K562 (cell line): ENCODE measurements at regions not wholly inside any gene's neighbourhood (a gene's known extent, or its start where the extent isn't known, plus 50 kb on each side); places are given as distances from the start of the nearest gene placed in this dataset.

Experiments used
- MCM7 ChIP-seq, 2 experiments: fragments of 450-650 bp; IDR thresholded peaks; 2 replicates each; pipeline ENCODE4 v1.6.1; 2016 to 2018
- ZNF408 ChIP-seq: fragments of 250-450 bp; sonication (Bioruptor Pico); IDR thresholded peaks from 2 replicates; pipeline ENCODE4 v1.4.0; 2020; ENCODE audit warnings: low read depth, mild to moderate bottlenecking, moderate library complexity
- TF ChIP-seq, protein P1 (sequence below): fragments of 450-650 bp; IDR thresholded peaks from 2 replicates; pipeline ENCODE4 v1.6.1; 2016; ENCODE audit warnings: mild to moderate bottlenecking, moderate library complexity
- TF ChIP-seq, protein P2 (sequence below), 2 experiments: IDR thresholded peaks in 1 of 2; conservative IDR thresholded peaks in 1 of 2; 2 replicates each; pipeline ENCODE4 v1.6.1; 2016; ENCODE audit warnings: low read depth in 2 of 2, mild to moderate bottlenecking in 1 of 2, missing compliant biosample characterization in 1 of 2, missing genetic modification characterization in 1 of 2, moderate library complexity in 1 of 2
- TF ChIP-seq, protein P3 (sequence below): IDR thresholded peaks from 3 replicates; pipeline ENCODE4 v1.6.1; 2011; ENCODE audit warnings: borderline replicate concordance, mild to moderate bottlenecking, moderate library complexity; ENCODE audit not compliant: insufficient read length; ENCODE audit errors: extremely low read depth

DNA sequence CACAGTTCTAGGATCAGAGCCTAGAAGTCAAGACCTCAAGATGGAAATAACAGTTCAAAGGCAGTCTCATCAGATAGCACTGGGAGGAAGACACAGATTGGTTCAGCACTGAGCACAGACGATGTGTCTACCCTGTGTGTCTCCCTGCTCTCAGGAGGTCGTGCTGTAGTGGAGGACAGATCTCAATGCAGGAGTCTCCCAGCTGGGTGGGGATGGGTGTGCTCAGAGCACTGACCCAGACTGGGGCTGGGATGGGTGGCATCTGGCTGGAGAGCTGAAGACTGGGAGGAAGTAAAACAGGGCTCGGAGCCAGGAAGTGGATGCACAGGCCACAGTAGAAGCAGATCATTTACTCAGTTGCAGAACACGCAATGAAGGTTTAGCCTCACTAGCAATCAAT is 69.5 kb upstream of the GDF10 start (continued):
- TF ChIP-seq, protein P1, sequence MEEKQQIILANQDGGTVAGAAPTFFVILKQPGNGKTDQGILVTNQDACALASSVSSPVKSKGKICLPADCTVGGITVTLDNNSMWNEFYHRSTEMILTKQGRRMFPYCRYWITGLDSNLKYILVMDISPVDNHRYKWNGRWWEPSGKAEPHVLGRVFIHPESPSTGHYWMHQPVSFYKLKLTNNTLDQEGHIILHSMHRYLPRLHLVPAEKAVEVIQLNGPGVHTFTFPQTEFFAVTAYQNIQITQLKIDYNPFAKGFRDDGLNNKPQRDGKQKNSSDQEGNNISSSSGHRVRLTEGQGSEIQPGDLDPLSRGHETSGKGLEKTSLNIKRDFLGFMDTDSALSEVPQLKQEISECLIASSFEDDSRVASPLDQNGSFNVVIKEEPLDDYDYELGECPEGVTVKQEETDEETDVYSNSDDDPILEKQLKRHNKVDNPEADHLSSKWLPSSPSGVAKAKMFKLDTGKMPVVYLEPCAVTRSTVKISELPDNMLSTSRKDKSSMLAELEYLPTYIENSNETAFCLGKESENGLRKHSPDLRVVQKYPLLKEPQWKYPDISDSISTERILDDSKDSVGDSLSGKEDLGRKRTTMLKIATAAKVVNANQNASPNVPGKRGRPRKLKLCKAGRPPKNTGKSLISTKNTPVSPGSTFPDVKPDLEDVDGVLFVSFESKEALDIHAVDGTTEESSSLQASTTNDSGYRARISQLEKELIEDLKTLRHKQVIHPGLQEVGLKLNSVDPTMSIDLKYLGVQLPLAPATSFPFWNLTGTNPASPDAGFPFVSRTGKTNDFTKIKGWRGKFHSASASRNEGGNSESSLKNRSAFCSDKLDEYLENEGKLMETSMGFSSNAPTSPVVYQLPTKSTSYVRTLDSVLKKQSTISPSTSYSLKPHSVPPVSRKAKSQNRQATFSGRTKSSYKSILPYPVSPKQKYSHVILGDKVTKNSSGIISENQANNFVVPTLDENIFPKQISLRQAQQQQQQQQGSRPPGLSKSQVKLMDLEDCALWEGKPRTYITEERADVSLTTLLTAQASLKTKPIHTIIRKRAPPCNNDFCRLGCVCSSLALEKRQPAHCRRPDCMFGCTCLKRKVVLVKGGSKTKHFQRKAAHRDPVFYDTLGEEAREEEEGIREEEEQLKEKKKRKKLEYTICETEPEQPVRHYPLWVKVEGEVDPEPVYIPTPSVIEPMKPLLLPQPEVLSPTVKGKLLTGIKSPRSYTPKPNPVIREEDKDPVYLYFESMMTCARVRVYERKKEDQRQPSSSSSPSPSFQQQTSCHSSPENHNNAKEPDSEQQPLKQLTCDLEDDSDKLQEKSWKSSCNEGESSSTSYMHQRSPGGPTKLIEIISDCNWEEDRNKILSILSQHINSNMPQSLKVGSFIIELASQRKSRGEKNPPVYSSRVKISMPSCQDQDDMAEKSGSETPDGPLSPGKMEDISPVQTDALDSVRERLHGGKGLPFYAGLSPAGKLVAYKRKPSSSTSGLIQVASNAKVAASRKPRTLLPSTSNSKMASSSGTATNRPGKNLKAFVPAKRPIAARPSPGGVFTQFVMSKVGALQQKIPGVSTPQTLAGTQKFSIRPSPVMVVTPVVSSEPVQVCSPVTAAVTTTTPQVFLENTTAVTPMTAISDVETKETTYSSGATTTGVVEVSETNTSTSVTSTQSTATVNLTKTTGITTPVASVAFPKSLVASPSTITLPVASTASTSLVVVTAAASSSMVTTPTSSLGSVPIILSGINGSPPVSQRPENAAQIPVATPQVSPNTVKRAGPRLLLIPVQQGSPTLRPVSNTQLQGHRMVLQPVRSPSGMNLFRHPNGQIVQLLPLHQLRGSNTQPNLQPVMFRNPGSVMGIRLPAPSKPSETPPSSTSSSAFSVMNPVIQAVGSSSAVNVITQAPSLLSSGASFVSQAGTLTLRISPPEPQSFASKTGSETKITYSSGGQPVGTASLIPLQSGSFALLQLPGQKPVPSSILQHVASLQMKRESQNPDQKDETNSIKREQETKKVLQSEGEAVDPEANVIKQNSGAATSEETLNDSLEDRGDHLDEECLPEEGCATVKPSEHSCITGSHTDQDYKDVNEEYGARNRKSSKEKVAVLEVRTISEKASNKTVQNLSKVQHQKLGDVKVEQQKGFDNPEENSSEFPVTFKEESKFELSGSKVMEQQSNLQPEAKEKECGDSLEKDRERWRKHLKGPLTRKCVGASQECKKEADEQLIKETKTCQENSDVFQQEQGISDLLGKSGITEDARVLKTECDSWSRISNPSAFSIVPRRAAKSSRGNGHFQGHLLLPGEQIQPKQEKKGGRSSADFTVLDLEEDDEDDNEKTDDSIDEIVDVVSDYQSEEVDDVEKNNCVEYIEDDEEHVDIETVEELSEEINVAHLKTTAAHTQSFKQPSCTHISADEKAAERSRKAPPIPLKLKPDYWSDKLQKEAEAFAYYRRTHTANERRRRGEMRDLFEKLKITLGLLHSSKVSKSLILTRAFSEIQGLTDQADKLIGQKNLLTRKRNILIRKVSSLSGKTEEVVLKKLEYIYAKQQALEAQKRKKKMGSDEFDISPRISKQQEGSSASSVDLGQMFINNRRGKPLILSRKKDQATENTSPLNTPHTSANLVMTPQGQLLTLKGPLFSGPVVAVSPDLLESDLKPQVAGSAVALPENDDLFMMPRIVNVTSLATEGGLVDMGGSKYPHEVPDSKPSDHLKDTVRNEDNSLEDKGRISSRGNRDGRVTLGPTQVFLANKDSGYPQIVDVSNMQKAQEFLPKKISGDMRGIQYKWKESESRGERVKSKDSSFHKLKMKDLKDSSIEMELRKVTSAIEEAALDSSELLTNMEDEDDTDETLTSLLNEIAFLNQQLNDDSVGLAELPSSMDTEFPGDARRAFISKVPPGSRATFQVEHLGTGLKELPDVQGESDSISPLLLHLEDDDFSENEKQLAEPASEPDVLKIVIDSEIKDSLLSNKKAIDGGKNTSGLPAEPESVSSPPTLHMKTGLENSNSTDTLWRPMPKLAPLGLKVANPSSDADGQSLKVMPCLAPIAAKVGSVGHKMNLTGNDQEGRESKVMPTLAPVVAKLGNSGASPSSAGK, result no peak
- TF ChIP-seq ZNF408 (no peak), MCM7 (IDR thresholded peaks at IDR 0.05) (no peak)
- TF ChIP-seq, protein P2, sequence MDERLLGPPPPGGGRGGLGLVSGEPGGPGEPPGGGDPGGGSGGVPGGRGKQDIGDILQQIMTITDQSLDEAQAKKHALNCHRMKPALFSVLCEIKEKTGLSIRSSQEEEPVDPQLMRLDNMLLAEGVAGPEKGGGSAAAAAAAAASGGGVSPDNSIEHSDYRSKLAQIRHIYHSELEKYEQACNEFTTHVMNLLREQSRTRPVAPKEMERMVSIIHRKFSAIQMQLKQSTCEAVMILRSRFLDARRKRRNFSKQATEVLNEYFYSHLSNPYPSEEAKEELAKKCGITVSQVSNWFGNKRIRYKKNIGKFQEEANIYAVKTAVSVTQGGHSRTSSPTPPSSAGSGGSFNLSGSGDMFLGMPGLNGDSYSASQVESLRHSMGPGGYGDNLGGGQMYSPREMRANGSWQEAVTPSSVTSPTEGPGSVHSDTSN (CRISPR knock-in tag; IDR thresholded peaks at IDR 0.05; ENCODE audit: low read depth), result no peak
- TF ChIP-seq, protein P2 (tag; conservative IDR thresholded peaks at IDR 0.05; ENCODE audit: low read depth), result no peak
- TF ChIP-seq, protein P3, sequence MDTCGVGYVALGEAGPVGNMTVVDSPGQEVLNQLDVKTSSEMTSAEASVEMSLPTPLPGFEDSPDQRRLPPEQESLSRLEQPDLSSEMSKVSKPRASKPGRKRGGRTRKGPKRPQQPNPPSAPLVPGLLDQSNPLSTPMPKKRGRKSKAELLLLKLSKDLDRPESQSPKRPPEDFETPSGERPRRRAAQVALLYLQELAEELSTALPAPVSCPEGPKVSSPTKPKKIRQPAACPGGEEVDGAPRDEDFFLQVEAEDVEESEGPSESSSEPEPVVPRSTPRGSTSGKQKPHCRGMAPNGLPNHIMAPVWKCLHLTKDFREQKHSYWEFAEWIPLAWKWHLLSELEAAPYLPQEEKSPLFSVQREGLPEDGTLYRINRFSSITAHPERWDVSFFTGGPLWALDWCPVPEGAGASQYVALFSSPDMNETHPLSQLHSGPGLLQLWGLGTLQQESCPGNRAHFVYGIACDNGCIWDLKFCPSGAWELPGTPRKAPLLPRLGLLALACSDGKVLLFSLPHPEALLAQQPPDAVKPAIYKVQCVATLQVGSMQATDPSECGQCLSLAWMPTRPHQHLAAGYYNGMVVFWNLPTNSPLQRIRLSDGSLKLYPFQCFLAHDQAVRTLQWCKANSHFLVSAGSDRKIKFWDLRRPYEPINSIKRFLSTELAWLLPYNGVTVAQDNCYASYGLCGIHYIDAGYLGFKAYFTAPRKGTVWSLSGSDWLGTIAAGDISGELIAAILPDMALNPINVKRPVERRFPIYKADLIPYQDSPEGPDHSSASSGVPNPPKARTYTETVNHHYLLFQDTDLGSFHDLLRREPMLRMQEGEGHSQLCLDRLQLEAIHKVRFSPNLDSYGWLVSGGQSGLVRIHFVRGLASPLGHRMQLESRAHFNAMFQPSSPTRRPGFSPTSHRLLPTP, result no peak
